ENCODE measurements at regions not wholly inside any gene's neighbourhood (a gene's known extent, or its start where the extent isn't known, plus 50 kb on each side); places are given as distances from the start of the nearest gene placed in this dataset.

GRCh38 chr15:95987299-95987698 lies 343.2 kb upstream of the NR2F2 start:
- TF ChIP-seq CTCF (IDR thresholded peaks at IDR 0.05; ENCODE audit: extremely low read depth, insufficient read depth, missing control alignments): no peak
- DNase-seq (ENCODE audit: low spot score): no peak
- in situ Hi-C loops (cut with MboI; ENCODE audit: low pct_unique_long_range_greater_than_20kb, low sequenced_read_pairs, unreplicated experiment): no loop called here

GRCh38 chr15:95987886-95988573 lies 342.5 kb upstream of the NR2F2 start:
- no peak for TF ChIP-seq CTCF (IDR thresholded peaks at IDR 0.05; ENCODE audit: extremely low read depth, insufficient read depth, missing control alignments)
- no peak for DNase-seq (ENCODE audit: low spot score)
- in situ Hi-C loops (cut with MboI; ENCODE audit: low pct_unique_long_range_greater_than_20kb, low sequenced_read_pairs, unreplicated experiment): no loop called here

GRCh38 chr15:95988574-95988887 lies 342.0 kb upstream of the NR2F2 start:
- no peak for DNase-seq (ENCODE audit: low spot score)
- in situ Hi-C loops (cut with MboI; ENCODE audit: low pct_unique_long_range_greater_than_20kb, low sequenced_read_pairs, unreplicated experiment): no loop called here
- no peak for TF ChIP-seq CTCF (IDR thresholded peaks at IDR 0.05; ENCODE audit: extremely low read depth, insufficient read depth, missing control alignments)

GRCh38 chr15:95989392-95989791 lies 341.1 kb upstream of the NR2F2 start:
- in situ Hi-C loops (cut with MboI; ENCODE audit: low pct_unique_long_range_greater_than_20kb, low sequenced_read_pairs, unreplicated experiment): no loop called here
- no peak for DNase-seq (ENCODE audit: low spot score)
- TF ChIP-seq CTCF (IDR thresholded peaks at IDR 0.05; ENCODE audit: extremely low read depth, insufficient read depth, missing control alignments): no peak

- in situ Hi-C loops (cut with MboI; ENCODE audit: low pct_unique_long_range_greater_than_20kb, low sequenced_read_pairs, unreplicated experiment): no loop called here
- no peak for DNase-seq (ENCODE audit: low spot score)
- TF ChIP-seq CTCF (IDR thresholded peaks at IDR 0.05; ENCODE audit: extremely low read depth, insufficient read depth, missing control alignments): no peak
Measured at GRCh38 chr15:95990833-95991232, 339.7 kb upstream of the NR2F2 start.

- in situ Hi-C loops (cut with MboI; ENCODE audit: low pct_unique_long_range_greater_than_20kb, low sequenced_read_pairs, unreplicated experiment): no loop called here
- TF ChIP-seq CTCF (IDR thresholded peaks at IDR 0.05; ENCODE audit: extremely low read depth, insufficient read depth, missing control alignments): no peak
- DNase-seq (ENCODE audit: low spot score): no peak
Measured at GRCh38 chr15:95994418-95994817, 336.1 kb upstream of the NR2F2 start.
